IPS-20b (cell line): ENCODE measurements at regions not wholly inside any gene's neighbourhood (a gene's known extent, or its start where the extent isn't known, plus 50 kb on each side); places are given as distances from the start of the nearest gene placed in this dataset.

Source experiments
- H3K27ac ChIP-seq: one replicate; pipeline ENCODE4 v1.5.1; 2013; ENCODE audit warnings: low read length
- H3K27me3 ChIP-seq: 2 replicates; pipeline ENCODE4 v1.6.1; 2013; ENCODE audit warnings: mild to moderate bottlenecking, low read length, inconsistent platforms; ENCODE audit not compliant: insufficient read depth
- H3K36me3 ChIP-seq: 2 replicates; pipeline ENCODE4 v1.6.1; 2013; ENCODE audit warnings: low read depth, mild to moderate bottlenecking, inconsistent platforms, low read length, moderate library complexity; ENCODE audit not compliant: insufficient read depth
- H3K4me1 ChIP-seq: 2 replicates; pipeline ENCODE4 v1.6.1; 2013; ENCODE audit warnings: mild to moderate bottlenecking, control low read depth, inconsistent platforms, low read length, moderate library complexity; ENCODE audit not compliant: insufficient read depth
- H3K4me3 ChIP-seq: 2 replicates; pipeline ENCODE4 v1.5.1; 2013; ENCODE audit warnings: mild to moderate bottlenecking, low read length, inconsistent platforms
- H3K9ac ChIP-seq: 2 replicates; pipeline ENCODE4 v1.6.1; 2013; ENCODE audit warnings: low read depth, mild to moderate bottlenecking, inconsistent platforms, low read length, moderate library complexity
- H3K9me3 ChIP-seq: 2 replicates; pipeline ENCODE4 v1.6.1; 2013; ENCODE audit warnings: mild to moderate bottlenecking, low read depth, low read length, inconsistent platforms; ENCODE audit not compliant: insufficient read depth

DNA sequence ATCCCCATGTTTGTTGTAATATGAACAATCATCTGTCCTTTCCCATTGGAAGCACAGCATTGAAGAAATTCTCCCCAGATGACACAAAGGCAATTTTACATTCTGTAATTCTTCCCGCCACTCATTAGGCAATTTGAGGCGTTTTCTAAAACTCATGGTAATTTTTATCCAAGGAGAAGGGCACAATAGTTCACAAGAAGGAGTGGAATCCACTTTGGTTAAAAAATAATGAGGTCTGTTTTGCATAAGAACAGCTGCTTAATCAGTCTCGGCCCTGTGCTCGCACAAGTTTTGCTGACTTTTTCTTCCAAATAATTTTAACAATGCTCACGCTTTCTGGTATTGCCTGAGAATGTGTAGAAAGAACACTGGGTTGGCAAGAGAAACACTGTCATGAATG is 94.0 kb downstream of the CAVIN4 start:
- Histone ChIP-seq H3K27ac (no peak overlapping the region), H3K4me3 (0 out of 2 replicates have a peak overlapping the region, but pooled peaks have one; percentile 3), H3K27me3 (no peaks in the 10 kb centered on the region), H3K4me1 (peaks cover 36% of the 10 kb centered on the region), H3K9ac (peak overlapping the region; percentile 16; the same call in 1 of the 2 replicates), H3K36me3 (no peaks in the 10 kb centered on the region), H3K9me3 (no peaks in the 10 kb centered on the region)

GRCh38 chr9:100673249-100673648 is 95.4 kb downstream of the CAVIN4 start:
- no peaks in the 10 kb centered on the region for H3K36me3 ChIP-seq
- H3K27ac ChIP-seq: no peak overlapping the region
- no peaks in the 10 kb centered on the region for H3K27me3 ChIP-seq
- H3K4me1 ChIP-seq: peaks cover 36% of the 10 kb centered on the region
- no peak overlapping the region for H3K4me3 ChIP-seq
- H3K9ac ChIP-seq: no peak overlapping the region
- no peaks in the 10 kb centered on the region for H3K9me3 ChIP-seq

- Histone ChIP-seq H3K4me1 (peaks cover 36% of the 10 kb centered on the region), H3K4me3 (no peak overlapping the region), H3K27me3 (no peaks in the 10 kb centered on the region), H3K9ac (no peak overlapping the region), H3K9me3 (no peaks in the 10 kb centered on the region), H3K27ac (no peak overlapping the region), H3K36me3 (no peaks in the 10 kb centered on the region)
Observed at GRCh38 chr9:100674419-100675122, 96.7 kb downstream of the CAVIN4 start.

DNA sequence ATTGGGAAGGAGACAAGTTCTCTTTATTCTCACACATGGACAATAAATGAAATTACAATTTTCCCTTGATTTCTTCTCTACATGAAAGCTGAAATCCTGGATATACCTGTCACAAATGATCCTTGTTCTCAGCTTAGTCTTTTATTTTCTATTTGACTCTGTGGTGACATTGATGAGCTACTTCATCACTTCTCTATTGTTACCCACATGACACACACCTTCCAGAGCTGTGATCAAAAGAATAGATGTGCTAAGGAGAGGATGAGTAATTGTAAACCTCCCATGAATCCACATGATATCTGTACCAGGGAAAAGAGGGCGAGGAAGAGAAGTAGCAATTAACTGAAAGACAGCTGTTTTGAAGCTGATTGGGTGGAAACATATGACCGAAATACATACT is 102.0 kb downstream of the CAVIN4 start:
- no peak overlapping the region for H3K4me3 ChIP-seq

DNA sequence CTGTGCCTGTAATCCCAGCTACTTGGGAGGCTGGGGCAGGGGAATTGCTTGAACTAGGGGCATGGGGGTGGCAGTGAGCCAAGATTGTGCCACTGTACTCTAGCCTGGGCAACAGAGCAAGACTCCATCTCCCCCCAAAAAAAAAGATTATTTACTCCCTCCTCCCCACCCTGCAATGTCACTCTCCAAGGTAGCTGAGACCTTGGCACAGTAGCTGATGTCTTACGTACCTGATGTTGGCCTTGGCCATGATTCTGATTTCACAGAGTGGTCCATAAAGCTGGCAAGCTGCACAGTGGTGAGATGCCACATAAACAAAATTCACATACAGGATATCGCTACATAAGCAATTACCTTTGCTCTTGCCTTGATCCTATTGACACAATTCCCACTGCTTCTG is 108.5 kb downstream of the CAVIN4 start:
- H3K9me3 ChIP-seq: no peaks in the 10 kb centered on the region
- H3K9ac ChIP-seq: no peak overlapping the region
- no peaks in the 10 kb centered on the region for H3K27me3 ChIP-seq
- H3K27ac ChIP-seq: no peak overlapping the region
- H3K4me1 ChIP-seq: no peaks in the 10 kb centered on the region; the same call in 1 of the 2 replicates
- no peaks in the 10 kb centered on the region for H3K36me3 ChIP-seq
- H3K4me3 ChIP-seq: no peak overlapping the region

More for the DNA sequence above, 102.0 kb downstream of the CAVIN4 start:
- H3K27ac ChIP-seq: no peak overlapping the region
- H3K9ac ChIP-seq: no peak overlapping the region
- H3K36me3 ChIP-seq: no peaks in the 10 kb centered on the region
- H3K27me3 ChIP-seq: no peaks in the 10 kb centered on the region
- H3K9me3 ChIP-seq: no peaks in the 10 kb centered on the region
- 0 out of 2 replicates have a peak, but pooled peaks cover 5% of the 10 kb centered on the region for H3K4me1 ChIP-seq

GRCh38 chr9:100689635-100690034 is 111.8 kb downstream of the CAVIN4 start:
- Histone ChIP-seq H3K36me3 (no peaks in the 10 kb centered on the region), H3K4me3 (no peak overlapping the region), H3K4me1 (no peaks in the 10 kb centered on the region; the same call in 1 of the 2 replicates), H3K27ac (no peak overlapping the region), H3K9me3 (no peaks in the 10 kb centered on the region), H3K27me3 (no peaks in the 10 kb centered on the region), H3K9ac (no peak overlapping the region)

DNA sequence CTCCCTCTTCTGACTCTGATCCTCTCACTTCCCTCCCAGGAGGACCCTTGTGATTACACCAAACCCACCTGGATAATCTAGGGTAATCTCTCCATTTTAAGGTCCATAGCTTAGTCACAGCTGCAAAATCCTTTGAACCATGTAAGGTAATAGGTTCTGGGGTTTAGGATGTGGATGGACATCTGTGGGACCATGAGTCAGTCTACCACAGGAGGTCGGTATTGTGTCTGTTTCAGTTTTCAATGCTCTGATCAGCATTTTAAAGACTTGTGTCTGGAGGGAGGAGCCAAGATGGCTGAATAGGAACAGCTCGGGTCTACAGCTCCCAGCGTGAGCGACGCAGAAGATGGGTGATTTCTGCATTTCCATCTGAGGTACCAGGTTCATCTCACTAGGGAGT is 112.6 kb downstream of the CAVIN4 start:
- H3K27ac ChIP-seq: no peak overlapping the region
- no peak overlapping the region for H3K9ac ChIP-seq
- no peaks in the 10 kb centered on the region for H3K27me3 ChIP-seq
- H3K4me1 ChIP-seq: no peaks in the 10 kb centered on the region; the same call in 1 of the 2 replicates
- H3K4me3 ChIP-seq: no peak overlapping the region
- no peaks in the 10 kb centered on the region for H3K36me3 ChIP-seq
- no peaks in the 10 kb centered on the region for H3K9me3 ChIP-seq

GRCh38 chr9:100697339-100697738 is 119.5 kb downstream of the CAVIN4 start:
- Histone ChIP-seq H3K27me3 (no peaks in the 10 kb centered on the region), H3K36me3 (no peaks in the 10 kb centered on the region), H3K27ac (no peak overlapping the region), H3K9ac (no peak overlapping the region), H3K9me3 (no peaks in the 10 kb centered on the region), H3K4me3 (no peak overlapping the region), H3K4me1 (peaks cover 5% of the 10 kb centered on the region)

DNA sequence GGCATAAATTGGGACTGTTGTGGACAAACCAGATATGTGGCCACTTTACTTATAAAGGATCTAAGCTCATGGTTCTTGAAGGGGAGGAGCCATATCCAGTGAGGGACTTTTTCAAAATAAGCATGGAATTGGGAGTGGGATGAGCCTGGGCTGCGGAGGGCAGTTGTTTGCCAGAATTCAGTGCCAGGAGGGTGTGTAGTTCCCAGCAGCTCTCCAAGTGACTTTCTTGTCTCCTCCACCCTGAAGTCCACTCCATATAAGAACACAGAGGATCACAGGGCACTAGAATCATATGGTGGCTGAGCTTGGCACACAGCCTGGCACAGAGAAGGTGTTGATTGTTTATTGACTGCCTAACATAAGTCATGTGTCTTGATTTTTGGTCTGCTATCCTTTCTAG is 121.1 kb downstream of the CAVIN4 start:
- Histone ChIP-seq H3K4me1 (peaks cover 5% of the 10 kb centered on the region), H3K4me3 (no peak overlapping the region), H3K9ac (no peak overlapping the region), H3K27me3 (no peaks in the 10 kb centered on the region), H3K9me3 (no peaks in the 10 kb centered on the region), H3K36me3 (no peaks in the 10 kb centered on the region), H3K27ac (no peak overlapping the region)

DNA sequence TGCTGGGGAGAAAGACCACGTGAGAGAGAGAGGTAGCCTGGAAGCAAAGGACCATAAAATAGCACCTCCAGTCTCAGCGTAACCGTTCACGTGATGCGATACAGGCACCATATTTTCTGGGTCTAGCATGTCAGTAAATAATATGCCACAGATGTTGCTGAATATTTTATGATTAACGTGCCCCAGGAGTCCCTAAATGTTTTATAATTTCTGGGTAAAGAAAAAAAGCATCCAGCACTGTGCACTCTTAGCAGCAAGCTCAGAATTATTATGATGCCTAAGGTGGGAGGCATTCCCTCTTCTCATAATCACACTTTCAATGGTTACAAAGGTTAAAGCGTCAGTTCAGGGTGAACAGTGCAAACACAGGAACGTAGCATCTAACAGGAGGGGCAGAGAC is 121.8 kb downstream of the CAVIN4 start:
- H3K4me3 ChIP-seq: no peak overlapping the region
- H3K4me1 ChIP-seq: peaks cover 5% of the 10 kb centered on the region
- no peaks in the 10 kb centered on the region for H3K27me3 ChIP-seq
- H3K36me3 ChIP-seq: no peaks in the 10 kb centered on the region
- no peak overlapping the region for H3K27ac ChIP-seq
- no peaks in the 10 kb centered on the region for H3K9me3 ChIP-seq
- H3K9ac ChIP-seq: no peak overlapping the region

- Histone ChIP-seq H3K9ac (no peak overlapping the region), H3K9me3 (no peaks in the 10 kb centered on the region), H3K4me1 (peaks cover 5% of the 10 kb centered on the region), H3K4me3 (no peak overlapping the region), H3K27me3 (no peaks in the 10 kb centered on the region), H3K36me3 (no peaks in the 10 kb centered on the region), H3K27ac (no peak overlapping the region)
Observed at GRCh38 chr9:100700689-100701318, 122.9 kb downstream of the CAVIN4 start.
